Left ventricle myocardium superior (tissue), 1 donor: ENCODE measurements at regions not wholly inside any gene's neighbourhood (a gene's known extent, or its start where the extent isn't known, plus 50 kb on each side); places are given as distances from the start of the nearest gene placed in this dataset.

Source experiments
- ATAC-seq: fragments of 200-7000 bp; cut with Tn5 transposase; one replicate; pipeline ENCODE4 v1.9.1; 2020; ENCODE audit warnings: mild to moderate bottlenecking, moderate library complexity
- DNase-seq: peaks from one replicate; pipeline ENCODE4 v3.0.0-alpha.2; 2020
- intact Hi-C: fragments of 100-400 bp; cut with micrococcal nuclease; formaldehyde crosslinking; loops from one replicate; pipeline ENCODE4 v1.11.0; 2022
- donor health status: DM: no; HTN: yes; CAD: no; lungs with severe emphysema.

DNA sequence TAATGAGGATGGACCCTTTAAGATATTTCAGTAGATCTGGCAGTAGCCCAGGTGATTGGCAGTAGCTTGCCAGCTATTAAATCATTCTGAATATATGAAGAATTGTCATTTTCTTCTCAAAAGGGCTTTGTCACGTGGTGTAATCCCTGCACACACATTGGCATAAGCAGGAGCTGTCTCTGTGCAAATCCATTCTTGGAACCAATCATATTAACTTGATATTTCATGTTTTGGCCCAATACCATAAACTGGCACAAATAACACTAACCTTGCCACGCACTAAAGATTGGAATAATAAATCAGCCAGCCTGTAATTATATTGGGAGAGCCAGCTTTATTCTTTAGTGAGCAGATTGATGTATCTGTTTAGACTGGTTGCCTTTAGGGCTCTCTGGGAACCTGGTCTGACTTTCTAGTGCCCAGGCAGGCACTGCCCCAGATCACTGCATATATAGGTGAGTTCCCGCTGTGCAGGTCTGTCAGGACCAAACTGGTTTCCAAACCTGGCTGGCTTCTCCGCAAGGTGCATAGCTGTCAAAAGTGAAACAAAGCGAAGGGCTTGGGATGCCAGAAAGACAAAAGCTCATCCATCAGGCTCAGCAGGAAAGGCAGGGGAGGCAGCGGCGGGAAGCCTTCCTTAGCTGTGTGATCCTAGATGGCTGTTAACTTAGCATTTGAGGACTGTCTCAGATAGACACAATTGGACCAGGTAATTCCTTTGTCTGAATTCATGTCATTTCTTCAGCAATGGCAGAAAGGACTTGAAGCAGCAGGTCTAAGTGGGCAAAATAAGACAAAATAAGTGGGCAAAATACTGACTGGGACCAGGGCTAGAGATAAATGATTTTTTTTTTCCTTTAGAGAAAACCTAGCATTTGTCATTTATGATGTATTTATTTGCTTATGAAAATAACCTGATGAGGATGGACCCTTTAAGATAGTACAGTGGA is 128.8 kb upstream of the DYRK2 start:
- ATAC-seq (no peak), DNase-seq (no peak)
- intact Hi-C loops, result no loop called here

DNA sequence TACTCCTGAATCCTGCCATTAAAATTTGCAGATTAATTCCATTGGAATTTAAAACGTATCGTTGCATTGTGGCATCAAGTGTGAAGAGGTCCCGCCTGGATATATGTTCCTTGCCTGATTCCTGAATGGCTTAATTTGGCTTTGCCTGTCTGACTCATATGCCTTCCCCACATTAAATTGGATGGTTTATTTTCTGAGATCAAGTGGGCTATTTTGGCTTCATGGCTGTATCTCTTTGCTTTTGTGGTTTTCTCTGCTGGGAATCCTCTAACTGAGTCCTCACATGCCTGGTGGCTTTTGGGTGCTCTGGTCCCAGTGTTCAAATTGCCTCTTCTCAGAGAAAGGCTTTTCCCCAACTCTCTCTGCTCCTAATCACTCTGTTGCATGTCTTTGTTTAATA is 127.9 kb upstream of the DYRK2 start:
- DNase-seq, result no peak
- ATAC-seq, result no peak
- intact Hi-C loops, result no loop called here

DNA sequence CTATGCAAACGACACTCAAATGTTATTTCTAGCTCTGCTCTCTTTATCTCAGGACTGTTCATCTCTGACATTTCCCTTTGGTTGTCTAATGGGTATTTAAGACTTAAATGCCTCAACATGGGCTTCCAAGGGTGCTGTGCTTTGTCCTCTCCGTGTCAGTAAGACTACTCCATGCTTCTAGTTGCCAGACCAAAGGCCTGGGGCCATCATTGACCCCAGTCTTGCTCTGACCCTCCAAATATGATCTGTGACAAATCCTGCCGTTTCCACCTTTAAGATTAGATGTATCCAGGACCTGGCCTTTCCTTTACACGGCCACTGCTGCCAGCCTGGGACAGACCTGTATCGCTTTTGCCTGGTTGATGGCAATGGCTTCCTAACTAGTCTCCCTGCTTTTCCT is 126.3 kb upstream of the DYRK2 start:
- ATAC-seq, result no peak
- intact Hi-C loops, result no loop called here

DNA sequence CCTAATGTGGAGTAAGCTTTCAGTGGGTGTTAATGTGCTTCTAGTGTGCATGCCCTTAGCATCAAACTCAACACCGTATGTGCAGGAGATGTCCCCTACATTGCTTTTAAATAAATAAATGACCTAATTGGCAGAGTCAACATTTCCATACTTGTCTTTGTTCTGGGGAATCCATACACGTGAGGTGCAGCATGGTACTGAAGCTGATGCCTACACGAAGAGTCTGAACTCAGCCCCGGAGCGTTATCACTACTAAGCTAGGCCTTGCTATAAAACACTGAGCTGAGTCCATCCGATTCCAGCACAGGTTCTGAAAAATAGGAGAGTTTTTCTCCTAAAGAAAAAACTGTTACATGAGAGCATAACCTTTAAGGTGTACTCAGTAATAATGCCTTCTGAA is 125.0 kb upstream of the DYRK2 start:
- no peak for ATAC-seq
- intact Hi-C loops, result no loop called here
- DNase-seq, result no peak

More for the DNA sequence above, 126.3 kb upstream of the DYRK2 start:
- DNase-seq, result no peak

GRCh38 chr12:67524861-67525616 is 123.5 kb upstream of the DYRK2 start:
- peak; percentile 37 for DNase-seq
- peak; percentile 91 for ATAC-seq
- intact Hi-C loops, result no loop called here

- DNase-seq, result no peak
- intact Hi-C loops, result no loop called here
- ATAC-seq, result no peak
These were observed 123.0 kb upstream of the DYRK2 start for GRCh38 chr12:67525617-67525884.

GRCh38 chr12:67526129-67526528 is 122.4 kb upstream of the DYRK2 start:
- intact Hi-C loops, result no loop called here
- ATAC-seq (no peak), DNase-seq (no peak)

- no peak for DNase-seq
These were observed 117.5 kb upstream of the DYRK2 start for GRCh38 chr12:67531051-67531450.

DNA sequence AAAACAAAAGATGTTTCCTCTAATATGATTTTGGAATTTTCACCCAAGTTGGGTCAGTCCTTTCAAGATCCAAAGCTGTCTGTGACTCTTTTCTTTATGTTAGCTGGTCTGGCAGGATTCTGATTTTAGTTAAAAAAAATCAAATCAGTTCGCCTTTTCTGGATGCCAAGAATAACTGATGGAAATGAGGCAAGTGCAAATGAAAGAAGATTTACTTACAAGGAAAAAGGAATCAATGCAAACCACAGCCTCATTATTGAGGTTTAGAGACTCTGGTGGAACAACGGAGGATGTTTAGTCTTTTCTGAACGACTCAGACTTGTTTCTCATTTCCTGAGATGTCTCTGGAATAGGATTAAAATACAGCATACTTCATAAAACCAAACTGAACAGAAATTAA is 117.0 kb upstream of the DYRK2 start:
- DNase-seq (no peak), ATAC-seq (no peak)
- intact Hi-C loops, result no loop called here

More at GRCh38 chr12:67531051-67531450, 117.5 kb upstream of the DYRK2 start:
- intact Hi-C loops, result no loop called here
- no peak for ATAC-seq

DNA sequence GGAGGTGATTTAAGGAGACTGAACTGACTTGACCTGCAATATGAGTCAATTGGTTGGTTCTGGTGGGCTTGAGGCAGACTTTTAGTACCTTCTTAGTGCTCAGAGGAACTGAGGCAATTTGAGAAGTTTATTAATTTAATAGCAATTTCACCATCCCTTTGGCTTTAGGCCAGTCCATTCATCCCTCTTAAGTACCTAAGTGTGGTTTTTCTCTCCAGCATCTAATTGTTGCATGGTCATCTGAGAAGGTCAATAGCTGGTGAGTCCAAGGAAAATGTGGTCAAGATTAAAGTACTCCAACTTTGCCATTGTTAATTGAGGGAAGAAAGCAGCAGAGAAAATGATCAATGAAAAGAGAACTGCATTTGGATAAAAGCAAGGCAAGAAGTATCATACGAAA is 115.4 kb upstream of the DYRK2 start:
- intact Hi-C loops, result no loop called here
- DNase-seq (no peak), ATAC-seq (no peak)

- DNase-seq, result no peak
- no peak for ATAC-seq
- intact Hi-C loops, result no loop called here
These were observed 114.5 kb upstream of the DYRK2 start for GRCh38 chr12:67534046-67534445.

DNA sequence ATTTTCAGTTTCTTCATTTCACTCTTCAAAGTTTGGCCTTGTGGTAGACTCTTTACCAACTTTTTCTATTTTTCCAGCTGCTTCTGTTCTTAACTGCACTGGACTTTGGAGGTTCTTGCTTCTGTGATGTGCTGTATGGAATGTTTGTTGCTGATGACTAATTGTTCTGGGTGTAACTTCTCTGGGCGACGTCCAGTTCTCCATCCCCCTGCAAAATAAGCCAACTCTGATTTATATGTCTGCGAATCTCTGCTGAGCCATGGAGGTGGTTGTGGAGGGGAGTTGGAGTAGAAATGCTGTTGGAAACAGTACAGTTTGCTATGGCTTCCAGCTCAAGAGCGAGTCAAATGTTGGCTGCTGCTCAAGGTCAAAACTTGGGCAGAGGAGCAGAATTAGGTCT is 113.9 kb upstream of the DYRK2 start:
- no peak for DNase-seq
- peak; percentile 83 for ATAC-seq
- intact Hi-C loops, result no loop called here

- intact Hi-C loops, result no loop called here
- no peak for ATAC-seq
These were observed 113.4 kb upstream of the DYRK2 start for GRCh38 chr12:67535176-67535575.

GRCh38 chr12:67535971-67536370 is 112.6 kb upstream of the DYRK2 start:
- intact Hi-C loops, result no loop called here
- DNase-seq, result no peak
- ATAC-seq, result no peak

More at GRCh38 chr12:67535176-67535575, 113.4 kb upstream of the DYRK2 start:
- no peak for DNase-seq

GRCh38 chr12:67539329-67539728 is 109.2 kb upstream of the DYRK2 start:
- DNase-seq (no peak), ATAC-seq (peak; percentile 65)
- intact Hi-C loops, result no loop called here

DNA sequence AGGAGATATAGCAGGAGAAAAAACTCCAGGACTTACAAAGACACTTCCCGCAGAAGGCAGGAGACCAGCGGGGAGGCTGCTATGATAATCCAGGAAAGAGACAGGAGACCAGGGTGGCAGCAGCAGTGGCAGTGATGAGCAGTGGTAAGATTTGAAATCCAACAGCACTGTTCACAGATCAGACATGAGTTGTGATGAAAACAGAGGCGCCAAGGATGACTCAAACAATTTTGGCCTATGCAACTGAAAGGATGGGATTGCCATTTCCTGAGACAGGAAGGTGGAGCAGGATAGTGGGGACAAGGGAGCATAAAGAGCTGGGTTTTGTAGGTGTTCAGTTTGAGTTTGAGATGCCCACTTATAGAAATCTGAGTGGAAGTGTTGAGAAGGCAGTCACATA is 108.6 kb upstream of the DYRK2 start:
- intact Hi-C loops, result no loop called here
- ATAC-seq, result peak; percentile 42
- DNase-seq, result no peak

DNA sequence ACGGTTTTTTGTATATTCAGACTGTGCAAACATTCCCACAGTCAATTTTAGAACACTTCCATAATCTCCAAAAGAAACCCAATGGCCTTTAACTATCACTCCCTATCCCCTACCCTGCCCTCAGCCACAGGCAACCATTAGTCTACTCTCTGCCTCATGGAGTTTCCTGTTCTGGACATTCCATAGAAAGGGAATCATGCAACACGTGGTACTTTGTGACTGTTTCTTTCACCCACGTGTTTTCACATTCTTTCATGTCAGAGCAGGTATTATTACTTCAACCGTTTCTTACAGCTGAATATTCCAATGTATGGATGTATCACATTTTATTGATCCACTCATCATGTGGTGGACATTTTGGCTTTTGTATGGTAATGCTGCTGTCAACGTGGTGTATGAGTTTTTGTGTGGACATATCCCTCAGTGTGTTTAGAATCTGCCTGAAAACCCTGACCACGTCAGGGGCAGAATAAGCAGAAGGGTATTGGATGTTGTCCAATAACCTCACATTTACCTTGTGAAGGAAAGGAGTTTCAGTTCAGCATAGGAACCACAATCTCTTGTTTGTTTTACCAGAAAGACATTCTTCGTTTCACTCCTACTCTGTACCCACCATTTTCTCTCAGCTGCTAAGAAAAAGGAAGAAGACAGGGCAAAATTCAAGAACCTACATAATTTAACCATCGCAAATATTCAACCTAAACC is 107.5 kb upstream of the DYRK2 start:
- no peak for ATAC-seq
- intact Hi-C loops, result no loop called here
- DNase-seq, result no peak

DNA sequence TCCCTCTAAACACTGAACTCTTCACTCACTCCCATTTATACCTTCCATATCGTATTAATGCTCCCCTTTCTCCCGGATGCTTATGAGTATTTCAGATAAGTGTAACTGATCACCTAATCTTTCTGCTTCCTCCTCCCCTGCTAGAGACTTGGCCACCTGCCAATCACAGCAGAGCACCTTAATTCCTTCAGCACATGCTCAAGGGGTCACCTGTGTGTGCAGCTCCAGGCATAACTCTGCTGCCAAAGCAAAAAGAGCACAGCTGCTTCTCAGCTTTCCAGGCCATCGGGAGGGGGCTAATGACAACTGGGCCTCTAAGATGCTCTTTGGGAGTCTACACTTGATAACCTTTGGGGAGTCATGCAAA is 106.9 kb upstream of the DYRK2 start:
- intact Hi-C loops, result no loop called here
- ATAC-seq (no peak), DNase-seq (no peak)

DNA sequence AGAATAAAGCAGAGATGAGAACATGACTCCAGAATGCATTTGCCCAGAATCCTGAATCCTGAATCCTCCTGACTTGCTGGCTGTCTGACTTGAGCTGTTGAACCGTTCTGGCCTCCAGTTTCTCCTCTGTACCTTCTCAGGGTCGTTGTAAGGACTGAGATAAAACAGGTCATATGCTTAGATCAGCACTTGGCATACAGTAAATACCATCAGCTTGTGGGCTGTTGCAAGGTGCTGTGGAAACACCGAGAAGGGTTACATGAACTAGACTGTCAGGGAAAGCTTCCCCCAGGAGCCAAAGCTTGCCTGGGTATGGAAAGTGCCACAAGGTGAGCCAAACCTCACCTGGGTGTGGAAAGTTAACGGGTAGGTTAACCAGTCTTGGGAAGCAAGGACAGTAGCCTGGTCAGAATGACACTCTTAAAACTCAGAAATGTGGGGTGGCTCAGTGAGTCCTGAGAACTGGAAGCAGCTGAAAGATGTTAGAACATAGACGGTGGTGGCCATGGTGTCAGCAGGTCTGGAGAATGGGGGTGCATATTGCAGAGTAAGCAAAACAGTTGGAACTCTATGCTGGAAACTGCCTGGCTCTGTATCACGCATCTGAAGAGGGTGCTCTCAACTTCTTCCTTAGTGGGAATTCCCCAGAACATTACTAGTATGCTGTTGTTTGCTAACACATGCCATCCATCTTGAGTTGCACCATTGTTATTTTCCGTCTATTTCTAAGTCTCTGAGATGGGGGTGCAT is 105.3 kb upstream of the DYRK2 start:
- intact Hi-C loops, result no loop called here
- no peak for ATAC-seq

GRCh38 chr12:67545298-67545697 is 103.2 kb upstream of the DYRK2 start:
- no peak for DNase-seq
- ATAC-seq, result no peak
- intact Hi-C loops, result no loop called here

More for the DNA sequence above, 105.3 kb upstream of the DYRK2 start:
- no peak for DNase-seq
